ENCODE measurements at regions not wholly inside any gene's neighbourhood (a gene's known extent, or its start where the extent isn't known, plus 50 kb on each side); places are given as distances from the start of the nearest gene placed in this dataset.

- TF ChIP-seq POLR2A (IDR thresholded peaks at IDR 0.05; ENCODE audit: control extremely low read depth in 1 of 2, low read depth in 2 of 2, low read length in 2 of 2): no peak
- TF ChIP-seq POLR2AphosphoS5 (IDR thresholded peaks at IDR 0.05; ENCODE audit: low read depth, low read length): no peak
- TF ChIP-seq CTCF (IDR thresholded peaks at IDR 0.05; ENCODE audit: control extremely low read depth in 1 of 3, insufficient read depth in 1 of 3, low read depth in 1 of 3, low read length in 3 of 3): no peak
- no peak for TF ChIP-seq CREB1 (IDR thresholded peaks at IDR 0.05)
- no peak for TF ChIP-seq BCL11A (IDR thresholded peaks at IDR 0.05; ENCODE audit: low read depth in 2 of 2, low read length in 2 of 2)
- no peak for TF ChIP-seq SP1 (IDR thresholded peaks at IDR 0.05; ENCODE audit: low read depth, low read length)
- no peak for TF ChIP-seq RFX5 (IDR thresholded peaks at IDR 0.05; ENCODE audit: borderline replicate concordance, low read depth, low read length)
- no peak for TF ChIP-seq E2F6 (IDR thresholded peaks at IDR 0.05)
- no peak for TF ChIP-seq NANOG (IDR thresholded peaks at IDR 0.05; ENCODE audit: insufficient read depth, low read depth, low read length, poor library complexity, severe bottlenecking)
- no peak for TF ChIP-seq EZH2 (IDR thresholded peaks at IDR 0.05; ENCODE audit: low read depth, low read length, severe bottlenecking)
- no peak for TF ChIP-seq EGR1 (IDR thresholded peaks at IDR 0.05; ENCODE audit: borderline replicate concordance, low read depth, low read length)
- TF ChIP-seq CHD1 (IDR thresholded peaks at IDR 0.05; ENCODE audit: low read depth, low read length): no peak
- no peak for TF ChIP-seq CBX8 (IDR thresholded peaks at IDR 0.05; ENCODE audit: borderline replicate concordance, low read depth, low read length)
- TF ChIP-seq ATF3 (IDR thresholded peaks at IDR 0.05; ENCODE audit: insufficient read depth, low read depth, low read length): no peak
Observed at GRCh38 chr14:28876572-28876945, 110.0 kb downstream of the FOXG1 start.
